ENCODE measurements at regions not wholly inside any gene's neighbourhood (a gene's known extent, or its start where the extent isn't known, plus 50 kb on each side); places are given as distances from the start of the nearest gene placed in this dataset.

DNA sequence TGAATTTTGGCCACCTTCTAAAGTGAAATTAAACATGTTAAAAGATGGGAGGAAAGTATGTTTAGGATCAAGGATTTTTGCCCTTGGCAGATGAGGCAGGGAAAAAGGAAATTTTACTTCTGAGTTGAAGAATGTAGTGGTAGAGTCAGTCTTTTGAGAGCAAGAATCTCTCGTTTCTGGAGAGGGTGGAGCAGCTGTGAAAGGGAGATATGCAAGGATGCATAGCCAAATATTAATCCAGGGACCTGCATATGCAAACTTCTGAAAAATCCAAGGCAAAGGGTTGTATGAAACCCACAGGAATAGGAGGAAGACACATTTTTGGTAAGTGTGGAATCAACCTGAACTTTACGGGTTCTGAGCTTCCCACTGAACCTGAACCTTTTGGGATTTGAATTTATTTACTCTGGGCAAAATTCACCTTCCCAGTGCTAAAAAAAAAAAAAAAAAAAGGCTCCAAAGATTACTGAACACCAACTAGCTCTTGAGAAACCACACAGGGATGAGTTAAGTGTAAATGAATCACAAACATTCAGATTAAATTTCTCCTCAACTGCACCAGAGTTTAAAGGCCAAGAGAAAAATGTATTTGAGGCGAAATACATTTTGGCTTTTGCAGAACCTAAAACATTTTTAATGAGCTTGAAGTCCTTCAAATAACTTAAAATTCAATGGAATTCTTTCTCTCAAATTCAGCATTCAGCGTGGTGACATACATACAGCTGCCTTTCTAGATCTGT is 187.1 kb upstream of the CDKN3 start:
- POLR2A ChIA-PET, result no interaction called here
- Histone ChIP-seq H3K36me3 (replicated peaks in 1 of 2; ENCODE audit: control insufficient read depth in 1 of 2, insufficient read depth in 2 of 2, low read length in 1 of 2) (no peaks in the 10 kb centered on the region), H4K20me1 (ENCODE audit: insufficient read depth) (no peaks in the 10 kb centered on the region), H3K4me3 (ENCODE audit: low read depth in 2 of 2, low read length in 1 of 2) (no peak overlapping the region), H3K79me2 (ENCODE audit: insufficient read depth) (no peaks in the 10 kb centered on the region), H2AFZ (ENCODE audit: low read depth) (no peak overlapping the region), H3K9me3 (no peaks in the 10 kb centered on the region), H3K4me2 (no peak overlapping the region), H3K27ac (ENCODE audit: low read depth in 2 of 2, low read length in 1 of 2) (no peak overlapping the region), H3K9ac (no peak overlapping the region), H3F3A (replicated peaks; ENCODE audit: insufficient read depth) (peaks cover 3% of the 10 kb centered on the region), H3K9me2 (no peaks in the 10 kb centered on the region), H3K4me1 (ENCODE audit: control insufficient read depth in 1 of 2, insufficient read depth in 2 of 2, low read depth in 1 of 2, low read length in 1 of 2) (peaks cover 0 to 7% of the 10 kb centered on the region in 2 experiments; a peak in 1 of 4 replicates), H3K27me3 (ENCODE audit: insufficient read depth) (no peaks in the 10 kb centered on the region)
- CTCF ChIA-PET, result no interaction called here
- 67% methylated on average over 4 of the region's 4 CpGs for WGBS (ENCODE audit: low lambda C conversion rate)
- no peak for DNase-seq
- TF ChIP-seq FOSL2 (IDR thresholded peaks at IDR 0.05; ENCODE audit: borderline replicate concordance, low read depth) (no peak), POLR2AphosphoS5 (IDR thresholded peaks at IDR 0.05; ENCODE audit: low read depth, low read length) (no peak), FOXJ3 (CRISPR knock-in tag; IDR thresholded peaks at IDR 0.05) (no peak), ELF1 (IDR thresholded peaks at IDR 0.05) (no peak), MXI1 (IDR thresholded peaks at IDR 0.05; ENCODE audit: low read depth, low read length) (no peak), GABPA (IDR thresholded peaks at IDR 0.05; ENCODE audit: low read depth) (no peak), YY1 (IDR thresholded peaks at IDR 0.05; ENCODE audit: low read depth) (no peak)

DNA sequence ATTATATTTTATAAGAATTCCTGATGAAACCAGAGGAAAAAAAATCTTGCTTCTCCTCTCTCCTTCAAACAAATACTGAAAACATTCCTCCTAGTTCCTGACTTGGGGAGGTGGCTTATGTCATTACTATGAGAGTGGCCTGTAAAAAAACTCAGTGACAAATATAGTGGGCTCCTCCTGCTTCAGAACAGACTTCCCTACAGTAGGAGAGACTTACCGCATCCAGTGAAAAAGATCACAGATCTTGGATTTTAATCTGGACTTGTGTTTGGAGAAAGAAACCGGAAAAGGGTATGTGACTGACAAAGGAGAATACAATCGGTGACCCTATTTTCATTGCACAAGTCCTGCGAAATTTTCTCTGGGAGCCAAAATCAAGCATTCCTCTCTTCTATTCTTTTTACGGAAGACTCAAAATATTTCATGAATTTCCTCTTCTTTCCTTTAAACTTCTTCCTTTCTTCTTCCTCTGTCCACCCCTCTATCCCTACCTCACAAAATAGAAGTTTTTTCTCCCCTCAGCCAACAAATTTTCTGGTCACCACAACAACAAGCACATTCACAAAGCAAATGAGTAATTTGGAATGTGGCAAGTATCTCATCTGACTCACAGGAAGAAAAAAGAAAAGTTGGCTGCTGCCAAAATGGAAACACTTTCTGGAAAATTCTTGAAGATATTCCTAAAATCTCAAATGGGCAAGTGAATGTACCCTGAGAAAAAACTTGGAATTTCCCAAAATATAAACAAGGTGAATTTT is 185.1 kb upstream of the CDKN3 start:
- Histone ChIP-seq H3K27me3 (ENCODE audit: insufficient read depth) (no peaks in the 10 kb centered on the region), H3F3A (replicated peaks; ENCODE audit: insufficient read depth) (peaks cover 3% of the 10 kb centered on the region), H3K4me2 (no peak overlapping the region), H3K9me3 (no peaks in the 10 kb centered on the region), H3K4me1 (ENCODE audit: control insufficient read depth in 1 of 2, insufficient read depth in 2 of 2, low read depth in 1 of 2, low read length in 1 of 2) (peaks cover 0 to 7% of the 10 kb centered on the region in 2 experiments; a peak in 1 of 4 replicates), H3K4me3 (ENCODE audit: low read depth in 2 of 2, low read length in 1 of 2) (no peak overlapping the region), H3K9ac (peak overlapping the region; percentile 14; the same call in 1 of the 2 replicates), H3K79me2 (ENCODE audit: insufficient read depth) (no peaks in the 10 kb centered on the region), H2AFZ (ENCODE audit: low read depth) (peak overlapping the region; percentile 27; the same call in 1 of the 2 replicates), H4K20me1 (ENCODE audit: insufficient read depth) (no peaks in the 10 kb centered on the region), H3K27ac (ENCODE audit: low read depth in 2 of 2, low read length in 1 of 2) (peak overlapping the region in 1 of 2 experiments; percentile 74; a peak in 2 of 4 replicates), H3K36me3 (replicated peaks in 1 of 2; ENCODE audit: control insufficient read depth in 1 of 2, insufficient read depth in 2 of 2, low read length in 1 of 2) (no peaks in the 10 kb centered on the region), H3K9me2 (no peaks in the 10 kb centered on the region)
- no peak for DNase-seq
- TF ChIP-seq EP300 (IDR thresholded peaks at IDR 0.05; ENCODE audit: borderline replicate concordance in 1 of 2, low read depth in 1 of 2, low read length in 1 of 2) (peak in 1 of 2 experiments; percentile 34; a peak in 1 of 4 replicates), RFX5 (IDR thresholded peaks at IDR 0.05; ENCODE audit: low read length) (no peak), TCF12 (IDR thresholded peaks at IDR 0.05) (peak; percentile 31; the same call in 1 of the 2 replicates), FOSL2 (IDR thresholded peaks at IDR 0.05; ENCODE audit: borderline replicate concordance, low read depth) (peak; percentile 77), NFIC (IDR thresholded peaks at IDR 0.05; ENCODE audit: borderline replicate concordance) (peak; percentile 64), JUND (IDR thresholded peaks at IDR 0.05) (peak; percentile 43)
- TF ChIP-seq, protein P1, sequence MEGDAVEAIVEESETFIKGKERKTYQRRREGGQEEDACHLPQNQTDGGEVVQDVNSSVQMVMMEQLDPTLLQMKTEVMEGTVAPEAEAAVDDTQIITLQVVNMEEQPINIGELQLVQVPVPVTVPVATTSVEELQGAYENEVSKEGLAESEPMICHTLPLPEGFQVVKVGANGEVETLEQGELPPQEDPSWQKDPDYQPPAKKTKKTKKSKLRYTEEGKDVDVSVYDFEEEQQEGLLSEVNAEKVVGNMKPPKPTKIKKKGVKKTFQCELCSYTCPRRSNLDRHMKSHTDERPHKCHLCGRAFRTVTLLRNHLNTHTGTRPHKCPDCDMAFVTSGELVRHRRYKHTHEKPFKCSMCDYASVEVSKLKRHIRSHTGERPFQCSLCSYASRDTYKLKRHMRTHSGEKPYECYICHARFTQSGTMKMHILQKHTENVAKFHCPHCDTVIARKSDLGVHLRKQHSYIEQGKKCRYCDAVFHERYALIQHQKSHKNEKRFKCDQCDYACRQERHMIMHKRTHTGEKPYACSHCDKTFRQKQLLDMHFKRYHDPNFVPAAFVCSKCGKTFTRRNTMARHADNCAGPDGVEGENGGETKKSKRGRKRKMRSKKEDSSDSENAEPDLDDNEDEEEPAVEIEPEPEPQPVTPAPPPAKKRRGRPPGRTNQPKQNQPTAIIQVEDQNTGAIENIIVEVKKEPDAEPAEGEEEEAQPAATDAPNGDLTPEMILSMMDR (IDR thresholded peaks at IDR 0.05), result no peak
- ChIA-PET CTCF (no interaction called here), POLR2A (no interaction called here)
- 84% methylated on average over 5 of the region's 5 CpGs for WGBS (ENCODE audit: low lambda C conversion rate)

Data from SK-N-SH (cell line).